ENCODE measurements at regions not wholly inside any gene's neighbourhood (a gene's known extent, or its start where the extent isn't known, plus 50 kb on each side); places are given as distances from the start of the nearest gene placed in this dataset.

- no peak for TF ChIP-seq CTCF (conservative IDR thresholded peaks at IDR 0.05)
- H3K27ac ChIP-seq = no peak overlapping the region
Observed at GRCh38 chr15:81910355-81911021, 135.3 kb downstream of the MEX3B start.

- H3K27ac ChIP-seq = no peak overlapping the region
- TF ChIP-seq CTCF (conservative IDR thresholded peaks at IDR 0.05) = no peak
Observed at GRCh38 chr15:81909011-81909358, 136.8 kb downstream of the MEX3B start.

GRCh38 chr15:81908111-81908510 lies 137.7 kb downstream of the MEX3B start:
- TF ChIP-seq CTCF (conservative IDR thresholded peaks at IDR 0.05) = no peak
- H3K27ac ChIP-seq = no peak overlapping the region

GRCh38 chr15:81907521-81907920 lies 138.3 kb downstream of the MEX3B start:
- no peak overlapping the region for H3K27ac ChIP-seq
- TF ChIP-seq CTCF (conservative IDR thresholded peaks at IDR 0.05) = no peak

- no peak overlapping the region for H3K27ac ChIP-seq
- no peak for TF ChIP-seq CTCF (conservative IDR thresholded peaks at IDR 0.05)
Observed at GRCh38 chr15:81905889-81906288, 139.9 kb downstream of the MEX3B start.

GRCh38 chr15:81901319-81901718 lies 144.5 kb downstream of the MEX3B start:
- H3K27ac ChIP-seq = no peak overlapping the region
- TF ChIP-seq CTCF (conservative IDR thresholded peaks at IDR 0.05) = no peak

GRCh38 chr15:81899730-81900129 lies 146.1 kb downstream of the MEX3B start:
- TF ChIP-seq CTCF (conservative IDR thresholded peaks at IDR 0.05) = no peak
- no peak overlapping the region for H3K27ac ChIP-seq
